GM18519 (cell line): ENCODE measurements at regions not wholly inside any gene's neighbourhood (a gene's known extent, or its start where the extent isn't known, plus 50 kb on each side); places are given as distances from the start of the nearest gene placed in this dataset.
A peak's percentile ranks its signal among the peaks of the same experiment; 100 is the strongest.
"Not testable (repeated sequence)": the region's sequence is repeated elsewhere in the genome, so short reads cannot be mapped to it uniquely, and the experiment has no call there.

Experiments
- ATAC-seq: cut with Tn5 transposase; IDR thresholded peaks from one replicate; pipeline ENCODE4 v1.9.1; 2021; ENCODE audit warnings: mild to moderate bottlenecking, moderate library complexity; ENCODE audit not compliant: unreplicated experiment, low FRiP score

GRCh38 chr3:15851735-15852134 is 54.0 kb upstream of the ANKRD28 start:
- ATAC-seq: no peak

DNA sequence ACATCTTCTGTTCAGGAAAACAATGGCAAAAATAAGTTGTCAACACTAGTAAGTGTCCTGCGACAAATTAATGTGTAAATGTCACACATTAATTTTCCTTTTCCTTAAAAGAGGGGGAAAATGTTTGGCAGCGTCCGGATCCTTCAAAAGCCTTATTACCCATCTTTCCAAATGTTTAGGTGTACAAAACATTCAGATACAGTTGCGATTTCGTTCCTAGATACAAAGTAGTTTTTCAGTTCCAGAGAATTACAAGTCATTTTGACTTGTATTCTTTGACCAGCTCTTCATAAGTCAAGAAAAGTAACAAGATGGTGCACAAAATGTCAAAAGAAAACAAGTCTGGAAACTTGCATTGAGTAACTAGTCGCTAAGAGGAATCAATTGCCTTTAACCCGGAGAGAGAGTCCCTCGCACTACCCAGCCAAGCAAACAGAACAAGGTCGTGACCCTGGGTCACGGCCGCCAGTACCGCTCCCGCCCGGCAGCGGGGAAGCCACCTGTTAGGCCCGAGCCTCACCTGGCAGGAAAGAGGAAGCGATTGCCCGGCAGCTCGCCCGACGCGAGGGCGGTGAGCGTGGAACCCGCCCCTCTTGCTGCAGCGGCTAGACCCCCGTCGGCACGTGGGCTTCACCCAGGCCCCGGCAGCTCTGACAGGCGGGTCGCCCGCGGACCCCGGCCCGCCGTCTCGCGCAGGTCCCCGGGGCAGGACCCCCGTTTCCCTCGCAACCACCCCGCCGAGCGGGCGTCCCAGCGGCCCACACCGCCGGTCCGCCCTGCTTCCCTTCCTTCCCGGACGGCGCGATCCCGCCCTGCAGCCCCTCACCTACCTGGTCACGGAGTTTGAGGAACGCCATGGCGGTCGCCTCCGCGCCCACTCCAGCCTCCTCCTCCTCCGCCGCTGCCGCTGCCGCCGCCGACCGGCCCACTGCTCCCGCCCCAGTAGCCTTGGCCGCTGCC is 61.0 kb upstream of the ANKRD28 start:
- ATAC-seq: peak; percentile 43

GRCh38 chr3:15859507-15860013 is 61.8 kb upstream of the ANKRD28 start:
- peak; percentile 72 for ATAC-seq

- peak; percentile 22 for ATAC-seq
Measured at GRCh38 chr3:15860014-15860934, 62.5 kb upstream of the ANKRD28 start.

DNA sequence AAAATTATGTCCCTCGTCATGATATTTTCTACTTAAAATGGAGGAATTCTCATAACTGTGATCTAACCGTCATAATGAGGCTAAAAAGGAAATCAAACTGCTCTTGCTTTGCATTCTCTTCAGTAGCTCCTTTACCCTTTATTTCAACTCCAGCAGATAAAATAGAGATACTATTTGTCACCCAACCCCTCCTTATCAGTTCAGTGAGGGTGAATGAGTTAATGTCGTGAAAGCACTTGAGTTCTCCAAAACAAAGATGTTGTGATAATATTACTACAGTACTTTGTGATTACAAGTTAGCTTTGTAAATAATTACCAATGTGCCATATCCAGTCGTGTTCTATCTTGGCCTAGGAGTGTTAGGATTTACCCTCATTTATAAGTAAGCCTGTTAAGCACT is 63.4 kb upstream of the ANKRD28 start:
- ATAC-seq: no peak

DNA sequence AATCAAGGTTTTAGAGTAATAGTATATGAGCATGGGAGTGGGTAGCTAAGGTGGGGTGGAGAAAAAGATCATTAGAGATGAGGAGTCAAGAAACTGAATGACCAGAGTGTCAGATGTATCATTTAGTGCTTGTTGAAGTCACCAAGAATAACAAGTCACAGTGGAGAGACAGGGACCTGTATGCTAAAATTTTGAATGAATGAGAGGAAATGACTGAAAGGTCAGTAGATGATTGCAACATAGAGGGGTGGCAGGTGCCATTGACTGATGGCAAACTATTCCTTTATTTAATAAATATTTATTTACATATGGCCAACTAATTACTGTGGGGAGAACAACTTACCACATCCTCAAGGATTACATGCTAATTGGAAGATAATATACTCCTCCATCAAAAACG is 75.0 kb upstream of the ANKRD28 start:
- no peak for ATAC-seq

GRCh38 chr3:15873415-15873814 is 75.6 kb upstream of the ANKRD28 start:
- ATAC-seq: no peak

- ATAC-seq: no peak
Measured at GRCh38 chr3:15875016-15875689, 77.4 kb upstream of the ANKRD28 start.

DNA sequence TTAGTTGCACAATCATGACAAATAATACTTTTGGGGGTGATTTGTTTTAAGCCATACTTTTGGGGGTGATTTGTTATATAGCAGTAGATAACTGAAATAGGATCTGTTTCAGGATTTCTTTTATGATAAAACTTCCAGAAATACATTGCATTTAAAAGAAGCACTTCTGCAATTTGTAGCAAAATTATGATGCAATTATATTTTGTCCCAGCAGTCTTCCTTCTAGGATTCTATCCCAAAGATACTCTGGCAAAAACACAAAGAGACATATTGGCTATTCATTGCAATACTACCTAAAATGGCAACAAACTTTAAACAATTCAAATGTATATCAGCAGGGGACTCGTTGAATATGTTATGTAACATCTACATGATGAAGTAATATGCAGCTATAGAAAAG is 78.9 kb upstream of the ANKRD28 start:
- no peak for ATAC-seq

DNA sequence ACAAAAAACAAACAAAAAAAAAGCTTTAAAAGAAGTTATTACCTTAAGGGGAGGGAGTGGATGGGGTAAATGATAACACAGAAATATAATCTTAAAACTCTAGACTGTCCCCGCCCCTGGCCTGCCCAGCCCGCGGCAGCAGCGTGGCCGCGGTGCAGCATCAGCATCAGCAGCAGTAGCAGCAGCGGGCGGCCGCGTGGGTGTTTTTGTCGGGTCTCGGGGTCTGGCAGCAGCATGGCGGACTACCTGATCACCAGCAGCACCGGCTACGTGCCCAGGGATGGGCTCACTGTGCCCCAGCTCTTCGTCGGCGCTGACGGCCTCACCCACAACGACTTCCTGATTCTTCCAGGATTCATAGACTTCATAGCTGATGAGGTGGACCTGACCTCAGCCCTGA is 80.0 kb upstream of the ANKRD28 start:
- no peak for ATAC-seq

GRCh38 chr3:15879787-15880186 is 82.0 kb upstream of the ANKRD28 start:
- ATAC-seq: not testable (repeated sequence)

GRCh38 chr3:15882577-15882976 is 84.8 kb upstream of the ANKRD28 start:
- ATAC-seq: no peak

DNA sequence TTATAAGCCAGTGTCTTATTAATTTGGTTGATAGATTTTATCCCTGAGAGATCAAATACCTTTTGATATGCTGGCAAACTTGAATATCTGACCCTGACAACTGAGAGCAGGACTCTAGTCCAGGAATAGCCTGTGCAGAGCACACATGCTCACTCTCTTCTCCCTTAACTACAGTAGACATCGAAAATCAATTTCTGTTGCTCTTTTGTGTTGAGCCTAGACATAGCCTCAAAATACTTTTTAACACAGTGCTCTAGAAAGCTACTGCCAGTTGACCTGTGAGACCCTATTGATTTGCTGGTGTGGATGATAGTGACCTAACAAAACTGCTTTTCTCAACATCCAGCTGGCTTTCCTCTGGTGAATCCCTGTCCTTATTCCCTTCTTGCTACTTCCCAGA is 86.4 kb upstream of the ANKRD28 start:
- ATAC-seq: no peak

GRCh38 chr3:15886521-15886920 is 88.7 kb upstream of the ANKRD28 start:
- no peak for ATAC-seq

DNA sequence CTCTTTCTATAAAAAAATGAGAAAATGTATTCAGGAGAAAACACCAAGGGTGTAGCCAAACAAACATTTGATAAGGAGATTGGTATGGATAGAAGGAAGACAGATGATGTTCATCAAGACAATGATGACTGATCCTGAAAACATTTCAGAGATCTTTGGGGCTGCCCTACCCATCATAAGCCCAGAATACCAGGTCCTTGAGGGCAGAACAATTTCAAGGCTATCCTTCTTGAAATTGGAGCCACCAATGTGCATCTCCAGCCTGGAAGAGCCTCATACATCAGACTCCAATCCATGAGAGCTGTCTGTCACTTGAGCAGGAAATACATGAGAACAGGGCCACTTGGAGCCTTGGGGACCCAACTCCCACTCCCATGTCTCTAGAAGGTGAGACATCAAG is 89.5 kb upstream of the ANKRD28 start:
- ATAC-seq: no peak

DNA sequence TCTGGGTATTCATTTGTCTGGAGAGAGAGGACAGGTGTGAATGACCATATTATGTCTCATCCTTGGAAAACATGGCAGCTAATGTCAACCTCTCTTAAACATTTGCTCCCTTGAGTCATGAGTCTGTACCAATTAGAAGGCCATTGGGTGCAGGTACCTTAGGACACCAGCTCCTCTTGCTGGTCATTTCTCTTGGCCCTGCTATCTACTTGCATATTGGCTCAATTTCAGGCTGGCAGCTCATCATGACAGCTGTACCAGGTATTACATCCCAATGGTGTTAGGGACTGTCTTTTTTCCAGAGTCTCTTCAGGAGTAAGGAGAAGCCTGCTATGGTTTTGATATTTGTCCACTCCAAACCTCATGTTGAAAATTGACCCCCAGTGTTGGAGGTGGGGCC is 92.2 kb upstream of the ANKRD28 start:
- ATAC-seq: no peak

GRCh38 chr3:15892311-15893227 is 94.8 kb upstream of the ANKRD28 start:
- no peak for ATAC-seq

- ATAC-seq: no peak
Measured at GRCh38 chr3:15894382-15894781, 96.6 kb upstream of the ANKRD28 start.

GRCh38 chr3:15896500-15896899 is 98.7 kb upstream of the ANKRD28 start:
- no peak for ATAC-seq
